Stromal cell of bone marrow (primary cell): ENCODE measurements at regions not wholly inside any gene's neighbourhood (a gene's known extent, or its start where the extent isn't known, plus 50 kb on each side); places are given as distances from the start of the nearest gene placed in this dataset.
A peak's percentile ranks its signal among the peaks of the same experiment; 100 is the strongest.

Source experiments
- DNase-seq: peaks from one replicate; pipeline ENCODE4 v3.0.0-alpha.2; 2012; ENCODE audit warnings: low read depth

GRCh38 chr1:239886266-239886665 lies 205.4 kb upstream of the FMN2 start:
- no peak for DNase-seq

- no peak for DNase-seq
These were observed 203.0 kb upstream of the FMN2 start for GRCh38 chr1:239888639-239889038.

- DNase-seq: no peak
These were observed 199.9 kb upstream of the FMN2 start for GRCh38 chr1:239891621-239892358.

GRCh38 chr1:239892602-239893001 lies 199.1 kb upstream of the FMN2 start:
- no peak for DNase-seq

GRCh38 chr1:239893127-239893731 lies 198.5 kb upstream of the FMN2 start:
- DNase-seq: no peak

- no peak for DNase-seq
These were observed 195.1 kb upstream of the FMN2 start for GRCh38 chr1:239896569-239896968.

- no peak for DNase-seq
These were observed 194.7 kb upstream of the FMN2 start for GRCh38 chr1:239896980-239897379.

- no peak for DNase-seq
These were observed 194.2 kb upstream of the FMN2 start for GRCh38 chr1:239897458-239897857.

GRCh38 chr1:239898062-239898730 lies 193.5 kb upstream of the FMN2 start:
- peak; percentile 56 for DNase-seq

- DNase-seq: no peak
These were observed 191.9 kb upstream of the FMN2 start for GRCh38 chr1:239899747-239900146.

GRCh38 chr1:239906394-239906793 lies 185.3 kb upstream of the FMN2 start:
- DNase-seq: no peak

GRCh38 chr1:239909898-239910297 lies 181.8 kb upstream of the FMN2 start:
- DNase-seq: peak; percentile 80

GRCh38 chr1:239912471-239912870 lies 179.2 kb upstream of the FMN2 start:
- peak; percentile 20 for DNase-seq

- no peak for DNase-seq
These were observed 178.5 kb upstream of the FMN2 start for GRCh38 chr1:239913141-239913585.

- DNase-seq: peak; percentile 93
These were observed 176.9 kb upstream of the FMN2 start for GRCh38 chr1:239914751-239915231.

GRCh38 chr1:239918634-239919033 lies 173.0 kb upstream of the FMN2 start:
- DNase-seq: no peak

GRCh38 chr1:239920214-239920613 lies 171.5 kb upstream of the FMN2 start:
- DNase-seq: no peak

- no peak for DNase-seq
These were observed 168.7 kb upstream of the FMN2 start for GRCh38 chr1:239922778-239923522.

- DNase-seq: no peak
These were observed 166.8 kb upstream of the FMN2 start for GRCh38 chr1:239924741-239925350.

GRCh38 chr1:239926184-239926583 lies 165.5 kb upstream of the FMN2 start:
- DNase-seq: no peak

- no peak for DNase-seq
These were observed 162.4 kb upstream of the FMN2 start for GRCh38 chr1:239929317-239929716.

- DNase-seq: no peak
These were observed 160.9 kb upstream of the FMN2 start for GRCh38 chr1:239930686-239931262.
